HCT116 (cell line): ENCODE measurements at regions not wholly inside any gene's neighbourhood (a gene's known extent, or its start where the extent isn't known, plus 50 kb on each side); places are given as distances from the start of the nearest gene placed in this dataset.

Experiments
- CTCF ChIP-seq, 3 experiments: fragments of 200-600 bp in 1 of 3; sonication (generic) in 1 of 3; IDR thresholded peaks in 2 of 3; conservative IDR thresholded peaks in 1 of 3; 2 replicates each; pipeline ENCODE4 v1.5.1; 2012 to 2017; ENCODE audit warnings: low read depth in 2 of 3, low read length in 2 of 3, antibody characterized with exemption in 1 of 3, borderline replicate concordance in 1 of 3, control low read depth in 1 of 3, mild to moderate bottlenecking in 1 of 3, mixed read lengths in 1 of 3, mixed run types in 1 of 3, moderate library complexity in 1 of 3; ENCODE audit not compliant: insufficient read depth in 1 of 3
- POLR2AphosphoS5 ChIP-seq: IDR thresholded peaks from 2 replicates; pipeline ENCODE4 v1.6.1; 2011; ENCODE audit warnings: mild to moderate bottlenecking, low read depth, low read length, moderate library complexity
- REST ChIP-seq: IDR thresholded peaks from 2 replicates; pipeline ENCODE4 v1.6.1; 2012; ENCODE audit warnings: low read depth
- YY1 ChIP-seq: IDR thresholded peaks from 2 replicates; pipeline ENCODE4 v1.6.1; 2011; ENCODE audit warnings: low read length, low read depth, moderate library complexity, mild to moderate bottlenecking; ENCODE audit not compliant: insufficient replicate concordance; ENCODE audit errors: extremely low read depth

GRCh38 chr3:13170317-13170716 is 97.1 kb upstream of the IQSEC1 start:
- no peak for TF ChIP-seq POLR2AphosphoS5
- no peak for TF ChIP-seq CTCF (IDR thresholded peaks at IDR 0.05 in 2 of 3, conservative IDR thresholded peaks at IDR 0.05 in 1 of 3; ENCODE audit: borderline replicate concordance in 1 of 3, insufficient read depth in 1 of 3, low read depth in 2 of 3, low read length in 2 of 3)
- no peak for TF ChIP-seq YY1
- TF ChIP-seq REST: no peak
